A549 (cell line): ENCODE measurements at regions not wholly inside any gene's neighbourhood (a gene's known extent, or its start where the extent isn't known, plus 50 kb on each side); places are given as distances from the start of the nearest gene placed in this dataset.

Source experiments
- CTCF ChIP-seq: fragments of >200 bp; sonication (Bioruptor Twin); formaldehyde crosslinking; IDR thresholded peaks from 3 replicates; pipeline ENCODE4 v1.5.1; 2016
- EP300 ChIP-seq, 2 experiments: fragments of >200 bp; sonication (Bioruptor Twin); formaldehyde crosslinking; IDR thresholded peaks; 2 replicates in 1 of 2; 3 replicates in 1 of 2; pipeline ENCODE4 v1.6.1; 2016 to 2017
- HDAC2 ChIP-seq: fragments of 200-600 bp; sonication (generic); IDR thresholded peaks from 2 replicates; pipeline ENCODE4 v1.6.1; 2016
- POLR2A ChIP-seq: IDR thresholded peaks from 2 replicates; pipeline ENCODE4 v1.6.1; 2012; ENCODE audit warnings: mild to moderate bottlenecking, low read length

- TF ChIP-seq CTCF (no peak; the same call in 2 of the 3 replicates), POLR2A (no peak), EP300 (IDR thresholded peaks at IDR 0.05) (no peak), HDAC2 (no peak)
Measured at GRCh38 chr2:171225302-171225980, 64.7 kb upstream of the TLK1 start.
